ENCODE measurements at regions not wholly inside any gene's neighbourhood (a gene's known extent, or its start where the extent isn't known, plus 50 kb on each side); places are given as distances from the start of the nearest gene placed in this dataset.

GRCh38 chr20:60249436-60249835, 291.2 kb downstream of the CDH26 start:
- TF ChIP-seq CTCF (IDR thresholded peaks at IDR 0.05) (no peak), EZH2 (IDR thresholded peaks at IDR 0.05) (no peak)
